Stimulated activated naive B cell treated with anti-CD40 and anti-IgM and Interleukin-4, amounts not matched to agents 10 μg/mL and 1 μg/mL and 100 μg/mL, for 72 hours (primary cell): ENCODE measurements at regions not wholly inside any gene's neighbourhood (a gene's known extent, or its start where the extent isn't known, plus 50 kb on each side); places are given as distances from the start of the nearest gene placed in this dataset.

Experiments
- ATAC-seq, 2 donors: fragments of 150-1000 bp; cut with Tn5 transposase; replicated peaks; 2 replicates each; pipeline ENCODE4 v1.10.0; 2021; ENCODE audit warnings: moderate library complexity in 1 of 2
- DNase-seq: peaks from one replicate; pipeline ENCODE4 v3.0.0; 2021
- H3K27ac Mint-ChIP-seq: one replicate; pipeline ENCODE4 v1.8.0; 2022; ENCODE audit warnings: mild to moderate bottlenecking, mixed read lengths
- H3K27me3 Mint-ChIP-seq, 2 donors: one replicate each; pipeline ENCODE4 v1.8.0; 2022; ENCODE audit warnings: mixed read lengths in 2 of 2
- H3K36me3 Mint-ChIP-seq, 2 donors: one replicate each; pipeline ENCODE4 v1.8.0; 2022; ENCODE audit warnings: mixed read lengths in 2 of 2, mild to moderate bottlenecking in 1 of 2
- H3K4me1 Mint-ChIP-seq, 2 donors: one replicate each; pipeline ENCODE4 v1.8.0; 2022; ENCODE audit warnings: mixed read lengths in 2 of 2, mild to moderate bottlenecking in 1 of 2
- H3K4me3 Mint-ChIP-seq, 2 donors: one replicate each; pipeline ENCODE4 v1.8.0; 2022; ENCODE audit warnings: mild to moderate bottlenecking in 2 of 2, mixed read lengths in 2 of 2, moderate library complexity in 1 of 2
- H3K9me3 Mint-ChIP-seq, 2 donors: one replicate each; pipeline ENCODE4 v1.8.0; 2022; ENCODE audit warnings: mixed read lengths in 2 of 2, mild to moderate bottlenecking in 1 of 2

DNA sequence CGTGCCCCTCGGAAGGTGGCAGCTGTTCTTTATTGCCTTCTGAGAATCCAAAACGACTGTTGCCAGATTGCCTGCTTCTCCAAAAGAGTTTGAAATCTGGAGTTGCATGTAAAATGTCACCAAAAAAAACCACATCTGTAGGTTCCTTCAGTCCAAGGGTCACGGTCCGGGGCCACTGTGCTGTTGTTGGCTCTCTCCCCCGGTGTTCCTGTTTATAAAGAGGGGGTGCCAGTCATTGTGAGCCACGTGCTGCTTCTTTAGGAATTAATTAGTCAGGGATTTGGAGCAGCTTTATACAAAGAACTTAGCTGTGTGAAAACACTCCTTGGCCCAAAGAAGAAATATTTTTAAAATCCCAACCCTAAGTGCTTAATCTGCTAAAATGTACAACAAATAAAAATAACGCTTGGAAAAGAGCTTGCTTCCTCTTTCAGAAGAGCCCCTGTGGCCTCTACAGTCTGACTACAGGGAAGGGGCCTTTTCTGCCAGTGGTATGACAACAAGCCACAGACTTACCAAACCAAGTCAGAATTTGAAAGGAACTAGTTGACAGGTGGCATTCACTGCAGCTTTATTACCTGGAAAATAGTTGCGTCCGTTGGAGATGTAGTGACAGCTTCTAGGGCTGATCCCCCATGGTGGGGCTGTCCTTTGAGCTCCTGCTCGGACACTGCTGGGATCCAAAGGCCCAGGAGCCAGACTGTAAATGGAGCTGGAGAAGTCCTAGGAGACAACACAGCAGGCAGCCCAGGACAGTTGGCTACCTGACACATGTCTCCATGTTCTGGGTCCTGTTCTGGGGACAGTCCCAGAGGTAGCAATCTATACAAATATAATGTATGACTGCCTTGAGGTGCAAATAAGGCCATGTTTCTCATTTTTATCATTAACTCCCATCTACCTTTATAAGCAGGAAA, 84.5 kb upstream of the SLC1A4 start:
- Mint-ChIP-seq H3K36me3 (peaks cover 60 to 73% of the 10 kb centered on the region in 2 donors), H3K9me3 (peaks cover 0 to 6% of the 10 kb centered on the region in 2 donors), H3K4me1 (peaks cover 30 to 41% of the 10 kb centered on the region in 2 donors), H3K4me3 (peak overlapping the region in 1 of 2 donors; percentile 28), H3K27me3 (no peaks in the 10 kb centered on the region), H3K27ac (peak overlapping the region; percentile 57)
- peak; percentile 86 to 92 for ATAC-seq
- DNase-seq = no peak

DNA sequence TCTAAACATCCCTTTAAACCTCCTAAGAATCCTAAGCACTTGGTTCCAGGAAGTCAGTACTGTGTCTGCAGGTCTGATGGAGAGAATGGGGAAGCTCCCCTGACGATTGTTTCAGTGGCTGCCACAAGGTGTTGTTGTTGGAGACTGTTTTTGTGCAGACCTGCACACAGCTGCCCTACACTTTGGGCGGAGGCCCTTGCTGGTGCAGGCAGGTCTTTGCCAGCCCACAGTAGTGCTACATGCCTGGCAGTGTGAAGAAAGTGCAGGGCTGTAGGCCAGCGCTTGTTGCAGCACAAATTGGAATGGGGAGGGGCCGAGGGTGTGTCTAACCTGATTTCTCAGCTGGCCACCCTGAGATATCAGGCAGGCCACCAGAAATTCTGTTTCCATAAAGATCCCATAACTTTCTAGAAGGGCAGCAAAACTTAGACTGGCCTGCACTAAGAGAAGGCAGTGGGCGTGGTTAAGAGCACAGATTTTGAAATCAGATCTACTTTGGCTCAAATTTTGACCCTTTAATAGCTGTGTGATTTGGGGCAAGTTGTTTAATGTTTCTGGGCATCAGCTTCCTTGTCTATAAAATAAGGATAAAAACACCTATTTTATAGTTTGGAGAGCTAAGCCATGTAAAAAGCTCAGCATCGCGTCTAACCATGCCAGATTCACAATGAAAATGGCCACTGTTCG, 83.7 kb upstream of the SLC1A4 start:
- Mint-ChIP-seq H3K4me3 (peak overlapping the region in 1 of 2 donors; percentile 28), H3K27me3 (no peaks in the 10 kb centered on the region), H3K9me3 (peaks cover 0 to 7% of the 10 kb centered on the region in 2 donors), H3K4me1 (peaks cover 35 to 44% of the 10 kb centered on the region in 2 donors), H3K36me3 (peaks cover 60 to 73% of the 10 kb centered on the region in 2 donors), H3K27ac (peak overlapping the region; percentile 57)
- DNase-seq (no peak), ATAC-seq (peak; percentile 58 to 66)

DNA sequence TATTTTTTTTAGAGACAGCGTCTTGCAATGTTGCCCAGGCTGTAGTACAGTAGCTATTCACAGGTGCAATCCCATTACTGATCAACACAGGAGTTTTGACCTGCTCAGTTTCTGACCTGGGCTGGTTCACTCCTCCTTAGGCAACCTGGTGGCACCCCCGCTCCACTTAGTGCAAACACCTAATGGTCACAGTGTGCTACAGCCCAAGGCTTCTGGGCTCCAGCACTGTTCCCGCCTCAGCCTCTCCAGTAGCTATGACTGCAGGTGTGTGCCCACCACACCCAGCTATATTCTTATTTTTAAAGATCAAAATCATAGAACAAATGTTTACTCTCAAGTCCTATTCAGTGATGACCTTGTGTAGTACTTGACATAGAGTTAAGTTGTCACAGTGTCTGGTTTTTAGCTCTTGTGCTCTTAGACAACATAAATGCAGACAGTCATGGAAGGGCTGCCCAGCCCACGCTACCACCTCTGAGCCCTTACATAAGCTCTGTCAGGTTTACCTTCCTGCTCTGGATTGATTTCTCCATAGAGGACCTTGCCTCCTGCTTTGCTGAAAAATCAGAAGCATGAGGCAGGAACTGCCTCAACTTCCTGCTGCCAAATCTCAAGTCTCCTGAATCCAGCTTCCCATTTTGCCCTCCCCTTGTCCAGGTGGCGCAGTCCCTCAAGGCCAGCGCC, 82.2 kb upstream of the SLC1A4 start:
- Mint-ChIP-seq H3K4me3 (no peak overlapping the region), H3K36me3 (peaks cover 52 to 64% of the 10 kb centered on the region in 2 donors), H3K4me1 (peaks cover 43 to 58% of the 10 kb centered on the region in 2 donors), H3K27ac (peak overlapping the region; percentile 45), H3K9me3 (peaks cover 0 to 8% of the 10 kb centered on the region in 2 donors), H3K27me3 (no peaks in the 10 kb centered on the region)
- no peak for DNase-seq
- no peak for ATAC-seq

DNA sequence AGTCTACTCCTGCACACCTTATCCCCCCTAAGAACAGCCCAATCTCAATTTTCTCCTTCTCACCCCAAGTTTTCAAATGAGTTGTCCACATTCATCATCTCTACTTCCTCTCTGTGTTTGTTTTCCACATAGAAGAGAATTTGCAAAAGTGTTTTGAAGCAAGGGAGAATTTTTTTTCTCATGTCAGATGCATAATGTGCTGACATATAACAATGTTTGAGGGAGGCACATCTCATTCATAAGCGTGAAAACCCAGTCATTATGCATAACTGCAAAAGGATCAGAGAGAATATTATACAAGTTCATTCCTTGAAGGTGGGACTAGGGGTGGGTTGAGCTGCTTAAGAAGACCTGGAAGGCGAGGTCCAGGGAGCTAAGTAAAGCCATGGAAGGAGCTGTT, 80.8 kb upstream of the SLC1A4 start:
- Mint-ChIP-seq H3K27me3 (no peaks in the 10 kb centered on the region), H3K9me3 (peaks cover 0 to 8% of the 10 kb centered on the region in 2 donors), H3K27ac (no peak overlapping the region), H3K36me3 (peaks cover 41 to 57% of the 10 kb centered on the region in 2 donors), H3K4me3 (no peak overlapping the region), H3K4me1 (peaks cover 43 to 65% of the 10 kb centered on the region in 2 donors)
- no peak for ATAC-seq
- no peak for DNase-seq

DNA sequence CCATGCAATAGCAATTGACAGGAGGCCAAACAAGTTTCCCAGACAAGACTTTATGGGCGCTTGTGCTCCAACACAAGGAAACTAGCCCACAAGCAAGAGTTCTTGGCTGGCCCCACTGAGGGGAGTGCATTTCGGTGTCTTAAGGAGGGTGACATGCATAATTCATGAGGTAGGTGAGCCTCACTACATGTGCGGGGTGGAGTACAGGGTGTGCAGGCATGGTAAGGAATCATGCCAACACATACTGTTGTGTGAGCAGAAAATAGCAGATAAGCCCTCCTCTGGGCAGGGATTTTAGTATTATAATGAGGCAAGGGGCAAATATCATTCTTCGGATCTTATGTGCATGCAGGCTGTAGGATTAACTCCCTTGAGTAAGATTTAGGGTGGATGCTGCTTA, 78.7 kb upstream of the SLC1A4 start:
- peaks cover 0 to 6% of the 10 kb centered on the region in 2 donors for H3K9me3 Mint-ChIP-seq

DNA sequence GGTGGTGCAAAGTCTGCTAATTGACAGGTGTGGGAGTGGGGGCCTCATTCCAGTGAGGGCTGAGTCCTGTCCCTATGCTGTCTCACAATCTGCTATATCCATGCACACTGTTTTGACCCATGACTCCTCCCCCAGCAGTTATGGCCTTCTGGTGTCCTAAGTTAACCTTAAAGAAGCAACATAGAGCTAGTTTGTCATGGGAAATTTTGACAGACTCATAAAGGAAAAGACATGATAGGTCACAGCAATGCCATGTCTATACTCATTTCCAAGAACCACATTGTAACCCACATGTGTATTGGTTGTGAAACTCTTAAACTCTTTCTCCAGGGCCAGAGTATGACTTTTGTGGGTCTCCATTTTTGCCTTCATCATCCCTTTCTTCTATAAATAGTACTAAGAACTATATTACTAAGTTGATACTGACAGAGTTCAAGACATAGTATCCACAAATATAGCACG, 78.2 kb upstream of the SLC1A4 start:
- DNase-seq (no peak), ATAC-seq (peak; percentile 60 to 63)
- no peaks in the 10 kb centered on the region for H3K27me3 Mint-ChIP-seq
- peaks cover 52 to 69% of the 10 kb centered on the region in 2 donors for H3K4me1 Mint-ChIP-seq
- H3K9me3 Mint-ChIP-seq = peaks cover 0 to 6% of the 10 kb centered on the region in 2 donors
- H3K36me3 Mint-ChIP-seq = peaks cover 28 to 48% of the 10 kb centered on the region in 2 donors
- H3K4me3 Mint-ChIP-seq = no peak overlapping the region
- peak overlapping the region; percentile 60 for H3K27ac Mint-ChIP-seq

More for the DNA sequence above, 78.7 kb upstream of the SLC1A4 start:
- peaks cover 52 to 69% of the 10 kb centered on the region in 2 donors for H3K4me1 Mint-ChIP-seq
- DNase-seq (no peak), ATAC-seq (no peak)
- no peaks in the 10 kb centered on the region for H3K27me3 Mint-ChIP-seq
- no peak overlapping the region for H3K4me3 Mint-ChIP-seq
- no peak overlapping the region for H3K27ac Mint-ChIP-seq
- peaks cover 32 to 51% of the 10 kb centered on the region in 2 donors for H3K36me3 Mint-ChIP-seq

DNA sequence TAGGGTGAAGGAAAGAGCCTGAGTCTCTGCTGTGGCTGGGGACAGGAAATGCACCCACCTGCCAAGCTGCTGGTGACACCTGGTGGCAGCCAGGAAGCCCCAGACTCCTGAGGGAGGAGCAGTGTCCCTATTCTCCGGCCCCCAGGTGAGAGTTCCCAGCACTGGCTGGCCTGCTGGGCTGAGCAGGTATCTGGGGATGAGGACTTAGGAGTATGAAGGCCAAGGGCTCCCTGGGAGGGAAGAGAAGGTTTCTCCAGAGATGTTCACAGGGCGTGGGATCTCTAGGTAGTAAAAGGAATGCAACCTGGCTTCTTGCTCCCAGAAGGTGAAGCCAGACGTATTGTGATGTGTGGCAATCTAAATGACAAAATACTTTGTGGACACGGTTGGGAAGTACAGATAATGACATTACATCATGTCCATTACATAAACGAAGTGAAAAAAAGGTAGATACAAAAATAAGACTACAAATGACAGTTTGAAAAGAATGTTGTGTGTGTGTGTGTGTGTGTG, 75.8 kb upstream of the SLC1A4 start:
- no peaks in the 10 kb centered on the region for H3K27me3 Mint-ChIP-seq
- H3K4me3 Mint-ChIP-seq = peak overlapping the region in 1 of 2 donors; percentile 7
- H3K27ac Mint-ChIP-seq = peak overlapping the region; percentile 82
- ATAC-seq (no peak), DNase-seq (no peak)
- H3K4me1 Mint-ChIP-seq = peaks cover 57 to 79% of the 10 kb centered on the region in 2 donors
- peaks cover 29 to 46% of the 10 kb centered on the region in 2 donors for H3K36me3 Mint-ChIP-seq
- peaks cover 0 to 2% of the 10 kb centered on the region in 2 donors for H3K9me3 Mint-ChIP-seq

DNA sequence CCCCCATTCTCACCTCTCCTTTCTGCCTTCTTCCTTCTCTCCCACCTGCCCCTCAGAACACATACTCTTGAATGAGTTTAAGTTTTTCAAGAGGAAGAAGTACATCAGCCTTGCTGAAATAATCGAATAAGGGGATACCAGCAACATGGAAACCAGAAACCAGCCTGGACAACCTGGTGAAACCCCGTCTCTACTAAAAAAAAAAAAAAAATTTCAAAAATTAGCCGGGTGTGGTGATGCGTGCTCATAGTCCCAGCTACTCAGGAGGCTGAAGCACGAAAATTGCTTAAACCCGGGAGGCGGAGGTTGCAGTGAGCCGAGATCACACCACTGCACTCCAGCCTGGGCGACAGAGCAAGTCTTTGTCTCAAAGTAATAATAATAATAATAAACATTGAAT, 75.0 kb upstream of the SLC1A4 start:
- no peak for DNase-seq
- H3K27me3 Mint-ChIP-seq = no peaks in the 10 kb centered on the region
- H3K36me3 Mint-ChIP-seq = peaks cover 31 to 47% of the 10 kb centered on the region in 2 donors
- peak overlapping the region; percentile 94 for H3K27ac Mint-ChIP-seq
- peak in 1 of 2 donors; percentile 4 for ATAC-seq
- H3K4me3 Mint-ChIP-seq = peak overlapping the region in 1 of 2 donors; percentile 71
- H3K4me1 Mint-ChIP-seq = peaks cover 61 to 82% of the 10 kb centered on the region in 2 donors
- H3K9me3 Mint-ChIP-seq = peaks cover 0 to 2% of the 10 kb centered on the region in 2 donors

DNA sequence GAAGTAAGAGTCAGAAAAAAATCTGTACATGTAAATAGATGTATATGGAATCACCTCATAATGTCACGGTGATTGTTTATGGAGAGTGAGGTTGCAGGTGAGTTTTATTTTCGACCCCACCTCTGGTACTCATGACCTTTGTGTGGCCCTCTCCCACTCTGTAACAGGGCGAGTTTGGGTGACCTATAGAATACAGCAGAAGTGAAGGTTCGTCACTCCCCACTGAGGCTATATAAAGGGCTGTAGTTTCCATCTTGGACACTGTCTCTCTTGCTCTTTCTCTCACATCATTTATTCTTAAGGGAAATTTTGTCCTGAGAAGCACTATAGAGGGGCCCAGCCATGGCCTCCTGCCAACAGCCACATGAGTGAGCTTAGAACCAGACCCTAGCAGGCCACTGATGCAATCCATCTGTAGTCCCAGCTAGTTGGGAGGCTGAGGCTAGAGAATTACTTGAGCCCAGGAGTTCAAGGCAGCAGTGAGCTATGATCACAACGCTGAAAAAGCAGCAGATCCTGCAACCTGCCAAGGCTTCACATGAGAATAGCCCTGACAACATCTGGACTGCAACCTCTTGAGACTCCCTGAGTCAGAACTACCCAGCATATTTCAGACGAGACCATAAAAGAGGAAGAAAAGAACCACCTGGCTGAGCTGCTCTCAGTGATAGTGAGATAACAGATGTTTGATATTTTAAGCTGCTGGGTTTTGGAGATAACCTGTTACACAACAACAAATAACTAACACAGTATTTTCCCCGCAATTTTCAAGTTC, 74.3 kb upstream of the SLC1A4 start:
- ATAC-seq (peak; percentile 77 to 86), DNase-seq (peak; percentile 66)
- Mint-ChIP-seq H3K27me3 (no peaks in the 10 kb centered on the region), H3K27ac (peak overlapping the region; percentile 94), H3K4me1 (peaks cover 66 to 87% of the 10 kb centered on the region in 2 donors), H3K9me3 (peaks cover 0 to 2% of the 10 kb centered on the region in 2 donors), H3K4me3 (peak overlapping the region; percentile 67 to 70), H3K36me3 (peaks cover 32 to 53% of the 10 kb centered on the region in 2 donors)

DNA sequence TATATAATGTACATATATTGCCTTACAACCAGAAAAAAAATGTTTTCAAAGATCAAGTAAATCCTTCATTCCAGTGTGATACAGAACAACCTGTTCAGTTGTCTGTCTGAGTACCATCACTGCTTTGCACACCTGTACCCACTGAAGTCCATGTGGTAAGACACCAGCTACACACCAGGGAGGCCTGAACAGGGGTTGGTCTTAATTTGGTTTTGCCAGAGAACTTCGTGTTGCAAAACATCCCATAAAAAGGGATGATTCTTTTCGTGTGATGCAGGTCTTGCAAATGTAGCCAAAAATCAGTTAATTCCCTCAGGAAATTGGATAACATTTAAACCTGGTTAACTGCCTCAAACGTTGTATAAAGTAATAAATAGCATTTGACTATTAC, 73.7 kb upstream of the SLC1A4 start:
- Mint-ChIP-seq H3K4me3 (peak overlapping the region in 1 of 2 donors; percentile 70), H3K36me3 (peaks cover 30 to 48% of the 10 kb centered on the region in 2 donors), H3K27me3 (no peaks in the 10 kb centered on the region), H3K9me3 (peaks cover 0 to under 1% of the 10 kb centered on the region in 2 donors), H3K27ac (peak overlapping the region; percentile 78), H3K4me1 (peaks cover 61 to 83% of the 10 kb centered on the region in 2 donors)
- DNase-seq (no peak), ATAC-seq (peak; percentile 17 to 23)

DNA sequence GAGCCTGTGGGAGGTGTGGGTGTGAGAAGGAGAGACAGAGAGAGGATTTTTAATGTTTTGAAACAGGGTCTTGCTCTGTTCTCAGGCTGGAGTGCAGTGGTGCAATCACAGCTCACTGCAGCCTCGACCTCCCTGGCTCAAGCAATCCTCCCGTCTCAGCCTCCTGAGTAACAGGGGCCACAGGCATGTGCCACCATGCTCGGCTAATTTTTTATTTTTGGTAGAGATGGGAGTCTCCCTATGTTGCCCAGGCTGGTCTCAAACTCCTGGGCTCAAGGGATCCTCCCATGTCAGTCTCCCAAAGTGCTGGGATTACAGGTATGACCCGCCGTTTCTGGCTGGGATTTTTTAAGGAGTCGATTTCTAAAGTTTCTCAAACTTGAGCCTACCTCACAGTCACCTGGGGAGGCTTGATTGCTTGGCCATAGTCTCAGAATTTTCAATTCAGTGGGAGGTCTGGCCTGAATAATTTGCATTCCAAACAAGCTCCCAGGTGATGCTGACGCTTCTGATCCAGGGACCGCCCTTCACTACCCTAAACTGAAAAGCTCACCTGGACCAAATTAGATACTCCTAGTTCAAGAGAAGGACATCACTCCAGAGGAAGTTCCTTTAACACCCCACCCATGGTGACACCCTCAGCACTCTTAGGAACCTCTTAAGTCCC, 70.8 kb upstream of the SLC1A4 start:
- H3K36me3 Mint-ChIP-seq = peaks cover 33 to 54% of the 10 kb centered on the region in 2 donors
- H3K4me1 Mint-ChIP-seq = peaks cover 59 to 81% of the 10 kb centered on the region in 2 donors
- H3K27ac Mint-ChIP-seq = peak overlapping the region; percentile 56
- no peaks in the 10 kb centered on the region for H3K27me3 Mint-ChIP-seq
- no peaks in the 10 kb centered on the region for H3K9me3 Mint-ChIP-seq
- ATAC-seq (no peak), DNase-seq (no peak)
- H3K4me3 Mint-ChIP-seq = peak overlapping the region; percentile 82

DNA sequence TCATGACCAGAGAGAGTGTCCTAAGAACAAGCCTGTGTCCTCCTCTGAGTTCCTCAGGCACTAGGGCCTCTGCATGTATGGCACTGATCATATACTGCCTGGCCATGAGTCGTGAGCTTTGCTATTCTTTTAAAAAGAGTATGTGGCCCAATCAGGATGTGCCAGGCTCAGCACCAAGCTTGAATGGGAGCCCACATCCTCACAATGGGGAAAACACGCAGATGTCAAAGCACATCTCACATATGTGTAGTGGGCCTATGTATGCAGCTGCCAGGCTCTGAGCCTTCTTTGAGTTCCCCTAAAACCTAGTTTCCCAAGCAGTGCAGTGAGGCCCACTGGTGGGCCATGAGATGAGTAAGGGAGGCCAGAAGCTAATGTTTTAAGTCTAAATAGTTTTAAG, 69.9 kb upstream of the SLC1A4 start:
- peak overlapping the region; percentile 39 to 47 for H3K4me3 Mint-ChIP-seq
- ATAC-seq (no peak), DNase-seq (no peak)
- H3K9me3 Mint-ChIP-seq = peaks cover 4 to 5% of the 10 kb centered on the region in 2 donors
- H3K27me3 Mint-ChIP-seq = no peaks in the 10 kb centered on the region
- peaks cover 42 to 54% of the 10 kb centered on the region in 2 donors for H3K36me3 Mint-ChIP-seq
- H3K27ac Mint-ChIP-seq = no peak overlapping the region
- peaks cover 56 to 81% of the 10 kb centered on the region in 2 donors for H3K4me1 Mint-ChIP-seq
